ENCODE measurements at regions not wholly inside any gene's neighbourhood (a gene's known extent, or its start where the extent isn't known, plus 50 kb on each side); places are given as distances from the start of the nearest gene placed in this dataset.

GRCh38 chr13:86309881-86310280, 510.7 kb upstream of the SLITRK6 start:
- no peak overlapping the region for H3K4ac ChIP-seq (ENCODE audit: low read depth, low read length)
- no peak overlapping the region for H3K9ac ChIP-seq (ENCODE audit: extremely low read depth, insufficient read length, low read length)
- H3K79me2 ChIP-seq (ENCODE audit: insufficient read depth, low read length), result no peaks in the 10 kb centered on the region
- H3K56ac ChIP-seq (ENCODE audit: insufficient read length, low read depth, low read length), result no peak overlapping the region
- no peak overlapping the region for H3K27ac ChIP-seq (ENCODE audit: insufficient read length, low read depth, low read length)
- no peak overlapping the region for H3K4me3 Mint-ChIP-seq
- no peaks in the 10 kb centered on the region for H3K4me1 Mint-ChIP-seq
- H2BK15ac ChIP-seq (ENCODE audit: low read depth, low read length), result no peak overlapping the region
- H2BK20ac ChIP-seq (ENCODE audit: low read depth, low read length, poor library complexity, severe bottlenecking), result no peak overlapping the region
- H3K36me3 Mint-ChIP-seq (ENCODE audit: insufficient read depth in 1 of 3, low read depth in 3 of 3), result no peaks in the 10 kb centered on the region
- no peak overlapping the region for H3K18ac ChIP-seq (ENCODE audit: insufficient read length, low read depth, low read length)
- no peak overlapping the region for H4K5ac ChIP-seq (ENCODE audit: insufficient read length, low read depth, low read length)
- H3K4me2 ChIP-seq (ENCODE audit: insufficient read depth, insufficient read length, low read length), result no peak overlapping the region
- H3K27ac Mint-ChIP-seq, result no peak overlapping the region
- no peak overlapping the region for H2BK120ac ChIP-seq (ENCODE audit: low read depth, low read length, poor library complexity, severe bottlenecking)
- no peaks in the 10 kb centered on the region for H4K20me1 ChIP-seq (ENCODE audit: control insufficient read depth, insufficient read depth, insufficient read length)
- H3K79me1 ChIP-seq (ENCODE audit: insufficient read depth, low read depth, low read length, poor library complexity, severe bottlenecking), result no peaks in the 10 kb centered on the region
- H3K9me3 ChIP-seq (ENCODE audit: control insufficient read depth, low read depth, low read length), result no peaks in the 10 kb centered on the region
- no peak for DNase-seq
- no peaks in the 10 kb centered on the region for H3K27me3 ChIP-seq (ENCODE audit: insufficient read depth, low read length)
- no peak overlapping the region for H3K23ac ChIP-seq (ENCODE audit: insufficient read length, low read depth, low read length)
- no peak overlapping the region for H2AFZ ChIP-seq (ENCODE audit: low read length)
- no peak overlapping the region for H3T11ph ChIP-seq (ENCODE audit: low read length)
- no peak overlapping the region for H4K91ac ChIP-seq (ENCODE audit: insufficient read length, low read depth, low read length)
- H3K9me3 Mint-ChIP-seq, result no peaks in the 10 kb centered on the region
- no peak overlapping the region for H3K14ac ChIP-seq (ENCODE audit: insufficient read depth, low read length)
- H2BK12ac ChIP-seq (ENCODE audit: insufficient read length, low read depth, low read length), result no peak overlapping the region
- no peaks in the 10 kb centered on the region for H3K27me3 Mint-ChIP-seq (ENCODE audit: low read depth)
- H3K23me2 ChIP-seq (ENCODE audit: insufficient read length, low read depth, low read length, poor library complexity, severe bottlenecking), result no peaks in the 10 kb centered on the region
- no peak overlapping the region for H4K8ac ChIP-seq (replicated peaks; ENCODE audit: insufficient read length, low read depth, low read length)
- no peak overlapping the region for H2BK5ac ChIP-seq (ENCODE audit: insufficient read length, low read length)
- H2AK5ac ChIP-seq (ENCODE audit: insufficient read length, low read length), result no peak overlapping the region
- no peak for TF ChIP-seq CTCF (conservative IDR thresholded peaks at IDR 0.05)
- no CpG with 5 or more reads among the region's 1 CpG for WGBS (ENCODE audit: extremely low coverage, insufficient read length, low lambda C conversion rate)
- H3K4me1 ChIP-seq (ENCODE audit: insufficient read depth, low read length), result no peaks in the 10 kb centered on the region

Data from H9 (cell line).